B cell (primary cell): ENCODE measurements at regions not wholly inside any gene's neighbourhood (a gene's known extent, or its start where the extent isn't known, plus 50 kb on each side); places are given as distances from the start of the nearest gene placed in this dataset.

ENCODE experiments used
- ATAC-seq: fragments of 200-7000 bp; cut with Tn5 transposase; one replicate; pipeline ENCODE4 v1.10.0; 2021; ENCODE audit warnings: low read depth, mild to moderate bottlenecking, moderate number of reproducible peaks, moderate library complexity
- CTCF ChIA-PET: fragments of 350-600 bp; sonication (Branson Sonifier 250); formaldehyde crosslinking; loops from one replicate; lab custom pipeline; 2021; ENCODE audit warnings: antibody characterized with exemption, inconsistent platforms; lab: Charles Lee
- POLR2A ChIA-PET: fragments of 350-600 bp; sonication (Branson Sonifier 250); formaldehyde crosslinking; loops from one replicate; lab custom pipeline; 2021; ENCODE audit warnings: antibody characterized with exemption; lab: Charles Lee
- DNase-seq: peaks from one replicate; pipeline ENCODE4 v3.0.0; 2013
- H2AFZ ChIP-seq: 2 replicates; pipeline ENCODE4 v1.6.1; 2012; ENCODE audit warnings: mild to moderate bottlenecking, low read depth, low read length; ENCODE audit not compliant: insufficient read depth, poor library complexity, severe bottlenecking
- H3K27ac ChIP-seq, 2 donors: 1 replicate in 1 of 2; 2 replicates in 1 of 2; pipeline ENCODE4 v1.5.1; 2012 to 2013; ENCODE audit warnings: low read length in 2 of 2, mild to moderate bottlenecking in 2 of 2, moderate library complexity in 1 of 2
- H3K27me3 ChIP-seq, 4 experiments: fragments of 200-600 bp in 1 of 4; sonication (generic) in 1 of 4; replicated peaks in 1 of 4; 1 replicate in 2 of 4; 2 replicates in 2 of 4; pipeline versions ENCODE4 v1.6.1 to v1.7.0; 2013 to 2016; ENCODE audit warnings: low read length in 3 of 4, mild to moderate bottlenecking in 2 of 4, mixed read lengths in 1 of 4, moderate library complexity in 1 of 4; ENCODE audit not compliant: insufficient read depth in 4 of 4, control insufficient read depth in 3 of 4; ENCODE audit errors: control extremely low read depth in 1 of 4
- H3K36me3 ChIP-seq, 2 experiments: replicated peaks in 1 of 2; 1 replicate in 1 of 2; 2 replicates in 1 of 2; pipeline versions ENCODE4 v1.6.1 to v1.7.1; 2013; ENCODE audit warnings: low read length in 1 of 2; ENCODE audit not compliant: insufficient read depth in 2 of 2, control insufficient read depth in 1 of 2; ENCODE audit errors: control extremely low read depth in 1 of 2, extremely low read depth in 1 of 2
- H3K4me1 ChIP-seq, 2 donors: fragments of 200-600 bp in 1 of 2; sonication (generic) in 1 of 2; 1 replicate in 1 of 2; 2 replicates in 1 of 2; pipeline versions ENCODE4 v1.5.1 to v1.6.1; 2013 to 2017; ENCODE audit warnings: low read length in 2 of 2; ENCODE audit not compliant: control insufficient read depth in 2 of 2, insufficient read depth in 2 of 2
- H3K4me2 ChIP-seq: replicated peaks from 2 replicates; pipeline ENCODE3; 2012; ENCODE audit warnings: mild to moderate bottlenecking, low read depth, low read length; ENCODE audit not compliant: poor library complexity, severe bottlenecking
- H3K4me3 ChIP-seq, 5 experiments: fragments of 200-600 bp in 1 of 5; sonication (generic) in 1 of 5; 1 replicate in 3 of 5; 2 replicates in 2 of 5; pipeline versions ENCODE4 v1.5.1 to v1.7.0; 2011 to 2016; ENCODE audit warnings: low read length in 4 of 5, mild to moderate bottlenecking in 4 of 5, low read depth in 2 of 5, control low read depth in 1 of 5, moderate library complexity in 1 of 5; ENCODE audit not compliant: insufficient read depth in 1 of 5; ENCODE audit errors: control extremely low read depth in 1 of 5, extremely low read depth in 1 of 5
- H3K79me2 ChIP-seq: fragments of 200-600 bp; sonication (generic); one replicate; pipeline ENCODE4 v1.6.0; 2016; ENCODE audit warnings: low read length; ENCODE audit not compliant: control insufficient read depth, insufficient read depth
- H3K9ac ChIP-seq: fragments of 200-600 bp; sonication (generic); 2 replicates; pipeline ENCODE4 v1.6.1; 2017; ENCODE audit warnings: mild to moderate bottlenecking, low read length, moderate library complexity
- H3K9me3 ChIP-seq, 3 donors: one replicate each; pipeline versions ENCODE4 v1.6.1 to v1.7.1; 2013; ENCODE audit warnings: low read length in 2 of 3; ENCODE audit not compliant: control insufficient read depth in 2 of 3, insufficient read depth in 1 of 3; ENCODE audit errors: control extremely low read depth in 1 of 3
- H4K20me1 ChIP-seq: 2 replicates; pipeline ENCODE4 v1.6.0; 2012; ENCODE audit warnings: mild to moderate bottlenecking, low read length; ENCODE audit not compliant: insufficient read depth, control insufficient read depth, poor library complexity, severe bottlenecking
- H3K27ac Mint-ChIP-seq: one replicate; pipeline ENCODE4 v1.8.0; 2021; ENCODE audit warnings: mixed read lengths
- H3K27me3 Mint-ChIP-seq: one replicate; pipeline ENCODE4 v1.8.0; 2021; ENCODE audit warnings: mixed read lengths
- H3K4me1 Mint-ChIP-seq: one replicate; pipeline ENCODE4 v1.8.0; 2021; ENCODE audit warnings: mixed read lengths
- H3K4me3 Mint-ChIP-seq: one replicate; pipeline ENCODE4 v1.8.0; 2021; ENCODE audit warnings: mixed read lengths
- H3K9me3 Mint-ChIP-seq: one replicate; pipeline ENCODE4 v1.8.0; 2022; ENCODE audit warnings: mixed read lengths; ENCODE audit not compliant: insufficient read depth
- CTCF ChIP-seq: fragments of 200-600 bp; IDR thresholded peaks from one replicate; pipeline ENCODE4 v1.8.0; 2022; ENCODE audit warnings: antibody characterized with exemption, mild to moderate bottlenecking
- EZH2 ChIP-seq: IDR thresholded peaks from 2 replicates; pipeline ENCODE4 v1.6.1; 2012; ENCODE audit warnings: borderline replicate concordance, low read depth, mild to moderate bottlenecking, moderate library complexity, low read length; ENCODE audit not compliant: insufficient read depth, poor library complexity, severe bottlenecking
- WGBS: methylation state at CpG from one replicate; pipeline ENCODE4 v1.1.5; 2013; ENCODE audit warnings: missing lambda C conversion rate; ENCODE audit not compliant: insufficient coverage; 5-methylcytosine and 5-hydroxymethylcytosine counted together
- intact Hi-C: fragments of 100-400 bp; cut with micrococcal nuclease; formaldehyde crosslinking; loops from one replicate; pipeline ENCODE4 v1.10.0; 2022

DNA sequence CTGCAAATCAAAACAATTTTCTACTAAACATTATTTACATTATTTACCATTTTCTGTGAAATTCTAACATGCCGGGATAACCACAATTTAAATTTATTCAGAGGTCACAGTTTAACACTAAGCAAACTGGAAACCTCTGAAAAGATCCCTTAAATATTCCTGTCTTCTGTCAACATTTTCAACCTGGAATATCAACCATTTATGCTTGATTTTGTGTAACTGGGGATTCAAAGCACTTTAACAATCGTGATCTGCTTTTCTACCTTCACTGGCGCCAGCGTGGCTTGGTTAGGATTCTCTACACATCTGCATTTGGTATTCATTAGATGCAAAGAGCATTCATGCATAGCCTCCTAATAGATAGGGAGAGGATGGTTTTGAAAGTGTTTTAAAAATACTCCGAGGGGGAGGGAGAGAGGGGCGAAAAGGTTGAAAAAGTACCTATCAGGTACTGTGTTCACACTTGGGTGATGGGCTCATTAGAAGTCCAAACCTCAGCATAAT is 59.9 kb upstream of the RAB12 start:
- ChIA-PET CTCF (no interaction called here), POLR2A (no interaction called here)
- no peak overlapping the region for H2AFZ ChIP-seq
- ATAC-seq (no peak), DNase-seq (no peak)
- intact Hi-C loops: no loop called here
- no peaks in the 10 kb centered on the region for H3K4me1 Mint-ChIP-seq
- H3K4me1 ChIP-seq: no peaks in the 10 kb centered on the region
- no peaks in the 10 kb centered on the region for H3K9me3 Mint-ChIP-seq
- H3K4me3 Mint-ChIP-seq: no peak overlapping the region
- H3K27ac Mint-ChIP-seq: no peak overlapping the region
- H3K4me3 ChIP-seq: no peak overlapping the region
- TF ChIP-seq CTCF (no peak), EZH2 (no peak)
- H3K4me2 ChIP-seq: no peak overlapping the region
- peaks cover 21% of the 10 kb centered on the region for H3K27me3 Mint-ChIP-seq
- no peaks in the 10 kb centered on the region for H3K79me2 ChIP-seq
- H3K9ac ChIP-seq: no peak overlapping the region
- no peaks in the 10 kb centered on the region for H3K9me3 ChIP-seq
- no peak overlapping the region for H3K27ac ChIP-seq
- H3K36me3 ChIP-seq: no peaks in the 10 kb centered on the region
- 86% methylated on average over 1 of the region's 6 CpGs for whole genome bisulfite sequencing
- no peaks in the 10 kb centered on the region for H3K27me3 ChIP-seq
- no peaks in the 10 kb centered on the region for H4K20me1 ChIP-seq

DNA sequence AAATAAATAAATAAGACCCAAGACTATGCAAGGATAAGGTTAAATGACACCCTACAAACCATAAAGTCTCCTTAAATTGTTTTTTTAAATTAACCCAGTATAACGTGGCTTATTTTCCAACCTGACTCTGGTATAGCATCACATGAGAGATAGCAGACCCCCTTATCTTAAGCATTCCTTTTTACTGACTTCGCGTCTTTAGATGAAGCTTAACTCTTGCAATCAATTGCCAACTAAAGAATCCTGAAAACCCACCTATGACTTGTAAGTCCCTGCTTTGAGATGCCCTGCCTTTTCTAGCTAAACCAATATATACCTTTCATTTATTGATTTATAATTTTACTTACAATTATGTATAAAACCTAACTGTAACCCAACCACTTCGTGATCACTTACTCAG is 57.1 kb upstream of the RAB12 start:
- no peaks in the 10 kb centered on the region for H3K9me3 Mint-ChIP-seq
- POLR2A ChIA-PET: no interaction called here
- Histone ChIP-seq H3K4me1 (no peaks in the 10 kb centered on the region), H3K36me3 (no peaks in the 10 kb centered on the region), H3K4me3 (no peak overlapping the region), H4K20me1 (no peaks in the 10 kb centered on the region), H3K27me3 (no peaks in the 10 kb centered on the region), H3K9ac (no peak overlapping the region), H3K27ac (no peak overlapping the region), H3K4me2 (no peak overlapping the region), H2AFZ (no peak overlapping the region), H3K79me2 (no peaks in the 10 kb centered on the region), H3K9me3 (no peaks in the 10 kb centered on the region)
- no peak for TF ChIP-seq CTCF
- no peak for TF ChIP-seq EZH2
- H3K27ac Mint-ChIP-seq: no peak overlapping the region
- H3K27me3 Mint-ChIP-seq: peaks cover 17% of the 10 kb centered on the region
- WGBS: 92% methylated on average over 3 of the region's 4 CpGs
- no peak overlapping the region for H3K4me3 Mint-ChIP-seq
- ATAC-seq (no peak), DNase-seq (no peak)
- CTCF ChIA-PET: no interaction called here
- no peaks in the 10 kb centered on the region for H3K4me1 Mint-ChIP-seq
- intact Hi-C loops: no loop called here
